Spleen (tissue), 11 donors: ENCODE measurements at regions not wholly inside any gene's neighbourhood (a gene's known extent, or its start where the extent isn't known, plus 50 kb on each side); places are given as distances from the start of the nearest gene placed in this dataset.

Source experiments
- DNase-seq: peaks from one replicate; pipeline ENCODE4 v3.0.0-alpha.2; 2020
- H3K27ac ChIP-seq, 8 donors: fragments of 200-600 bp; sonication (generic) in 7 of 8; 1 replicate in 4 of 8; 2 replicates in 4 of 8; pipeline versions ENCODE4 v1.5.0 to v1.8.0; 2016 to 2021; ENCODE audit warnings: inconsistent platforms in 4 of 8, mild to moderate bottlenecking in 4 of 8, moderate library complexity in 1 of 8
- H3K27me3 ChIP-seq, 7 donors: fragments of 200-600 bp; sonication (generic) in 6 of 7; replicated peaks in 1 of 7; 1 replicate in 4 of 7; 2 replicates in 3 of 7; pipeline versions ENCODE4 v1.5.0 to v1.8.0; 2016 to 2021; ENCODE audit warnings: inconsistent platforms in 3 of 7, mild to moderate bottlenecking in 1 of 7
- H3K36me3 ChIP-seq, 6 donors: fragments of 200-600 bp; sonication (generic) in 5 of 6; 1 replicate in 4 of 6; 2 replicates in 2 of 6; pipeline versions ENCODE4 v1.5.0 to v1.8.0; 2016 to 2021; ENCODE audit warnings: inconsistent platforms in 2 of 6
- H3K4me1 ChIP-seq, 6 donors: fragments of 200-600 bp; sonication (generic) in 5 of 6; 1 replicate in 3 of 6; 2 replicates in 3 of 6; pipeline versions ENCODE4 v1.5.0 to v1.8.0; 2016 to 2021; ENCODE audit warnings: inconsistent platforms in 3 of 6
- H3K4me3 ChIP-seq, 8 donors: fragments of 200-600 bp; sonication (generic) in 7 of 8; 1 replicate in 4 of 8; 2 replicates in 4 of 8; pipeline versions ENCODE4 v1.5.0 to v1.8.0; 2016 to 2021; ENCODE audit warnings: inconsistent platforms in 4 of 8, mild to moderate bottlenecking in 4 of 8, moderate library complexity in 2 of 8
- H3K9me3 ChIP-seq, 8 donors: fragments of 200-600 bp; sonication (generic) in 7 of 8; 1 replicate in 4 of 8; 2 replicates in 4 of 8; pipeline versions ENCODE4 v1.5.0 to v1.8.0; 2016 to 2021; ENCODE audit warnings: inconsistent platforms in 4 of 8
- POLR2A ChIP-seq, 3 donors: fragments of 450-650 bp; IDR thresholded peaks; one replicate each; pipeline ENCODE4 v1.5.1; 2017; ENCODE audit warnings: antibody characterized with exemption in 3 of 3, mild to moderate bottlenecking in 1 of 3
- POLR2AphosphoS5 ChIP-seq, 3 donors: sonication (generic); formaldehyde crosslinking; IDR thresholded peaks; one replicate each; pipeline ENCODE4 v1.5.1; 2017; ENCODE audit warnings: antibody characterized with exemption in 3 of 3
- WGBS, 5 donors: extraction: QIAGEN DNeasy Blood & Tissue Kit in 3 of 5; methylation state at CpG; one replicate each; pipeline versions ENCODE4 v1.1.5 to v1.1.7; 2013 to 2018; 5-methylcytosine and 5-hydroxymethylcytosine counted together
- intact Hi-C: fragments of 100-400 bp; cut with DNase I; formaldehyde crosslinking; loops from one replicate; pipeline ENCODE4 v1.15.0; 2023; ENCODE audit warnings: low total_unique reads
- TF ChIP-seq, protein P1 (sequence below), 11 experiments: fragments of 200-600 bp in 7 of 11; fragments of 450-650 bp in 4 of 11; sonication (generic) in 4 of 11; IDR thresholded peaks in 8 of 11; conservative IDR thresholded peaks in 3 of 11; 1 replicate in 7 of 11; 2 replicates in 4 of 11; pipeline versions ENCODE4 v1.4.0 to v1.8.0; 2016 to 2021; ENCODE audit warnings: antibody characterized with exemption in 11 of 11, inconsistent platforms in 4 of 11, mild to moderate bottlenecking in 1 of 11
- donor health status: healthy with polysubstance abuse.
- donor health status: DM: no; HTN: no; CAD: no; lungs with moderate emphysema.
- donor health status: DM: no; HTN: no; CAD: no.
- donor health status: Bipolar disorder and iron deficiency.
- donor health status: healthy.
- donor health status: DM: no; HTN: no; CAD: no.
- donor health status: DM: yes; HTN: yes; CAD: no.

DNA sequence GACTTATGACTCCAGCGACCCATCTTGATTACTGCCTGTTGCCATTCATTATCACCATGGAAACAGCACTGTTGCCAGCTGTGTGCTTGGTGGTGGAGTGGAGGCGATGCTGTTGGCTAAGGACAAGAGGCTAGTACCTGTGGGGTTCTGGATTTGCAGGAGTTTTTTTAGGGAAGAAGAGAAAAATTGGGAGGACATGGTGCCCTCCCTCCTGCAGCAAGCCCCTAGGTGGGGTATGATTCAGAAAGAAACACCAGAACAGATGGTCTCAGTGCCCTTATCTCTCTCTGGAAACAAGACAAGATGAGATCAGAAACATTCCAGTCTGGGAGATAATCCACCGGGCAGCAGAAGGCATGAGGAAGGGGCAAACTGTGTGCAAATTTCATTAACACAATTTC, 87.8 kb upstream of the TLR4 start:
- intact Hi-C loops = no loop called here
- Histone ChIP-seq H3K4me1 (no peaks in the 10 kb centered on the region), H3K9me3 (no peaks in the 10 kb centered on the region), H3K27ac (no peak overlapping the region), H3K27me3 (no peaks in the 10 kb centered on the region), H3K36me3 (no peaks in the 10 kb centered on the region), H3K4me3 (no peak overlapping the region)
- no peak for DNase-seq
- WGBS, 5 donors = 52 to 70% (median 53%) methylated on average over 3 of the region's 3 CpGs
- TF ChIP-seq POLR2AphosphoS5 (IDR thresholded peaks at IDR 0.05) (no peak), POLR2A (IDR thresholded peaks at IDR 0.05) (no peak)
- TF ChIP-seq, protein P1, sequence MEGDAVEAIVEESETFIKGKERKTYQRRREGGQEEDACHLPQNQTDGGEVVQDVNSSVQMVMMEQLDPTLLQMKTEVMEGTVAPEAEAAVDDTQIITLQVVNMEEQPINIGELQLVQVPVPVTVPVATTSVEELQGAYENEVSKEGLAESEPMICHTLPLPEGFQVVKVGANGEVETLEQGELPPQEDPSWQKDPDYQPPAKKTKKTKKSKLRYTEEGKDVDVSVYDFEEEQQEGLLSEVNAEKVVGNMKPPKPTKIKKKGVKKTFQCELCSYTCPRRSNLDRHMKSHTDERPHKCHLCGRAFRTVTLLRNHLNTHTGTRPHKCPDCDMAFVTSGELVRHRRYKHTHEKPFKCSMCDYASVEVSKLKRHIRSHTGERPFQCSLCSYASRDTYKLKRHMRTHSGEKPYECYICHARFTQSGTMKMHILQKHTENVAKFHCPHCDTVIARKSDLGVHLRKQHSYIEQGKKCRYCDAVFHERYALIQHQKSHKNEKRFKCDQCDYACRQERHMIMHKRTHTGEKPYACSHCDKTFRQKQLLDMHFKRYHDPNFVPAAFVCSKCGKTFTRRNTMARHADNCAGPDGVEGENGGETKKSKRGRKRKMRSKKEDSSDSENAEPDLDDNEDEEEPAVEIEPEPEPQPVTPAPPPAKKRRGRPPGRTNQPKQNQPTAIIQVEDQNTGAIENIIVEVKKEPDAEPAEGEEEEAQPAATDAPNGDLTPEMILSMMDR (IDR thresholded peaks at IDR 0.05 in 8 of 11, conservative IDR thresholded peaks at IDR 0.05 in 3 of 11) = no peak

DNA sequence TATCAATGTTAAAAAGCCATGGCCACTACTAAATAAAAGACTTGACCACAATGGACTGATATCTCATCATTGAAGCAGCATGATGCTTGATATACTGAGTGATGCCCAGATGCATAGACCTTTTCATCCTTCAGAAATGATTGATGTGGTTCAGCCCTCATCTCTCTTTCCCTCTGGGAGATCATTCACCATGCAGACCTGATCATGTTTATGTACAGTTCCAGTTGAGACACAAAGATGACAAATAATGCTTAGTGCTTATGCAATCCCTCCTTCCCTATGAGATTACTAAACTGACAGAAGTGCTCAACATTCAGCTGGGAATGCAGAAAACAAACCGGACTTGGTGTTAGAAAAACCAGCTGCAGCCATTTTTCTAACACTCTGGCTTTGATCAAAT, 91.9 kb upstream of the TLR4 start:
- 53 to 84% (median 64%) methylated on average over 1 of the region's 1 CpG for WGBS, 5 donors
- Histone ChIP-seq H3K4me3 (no peak overlapping the region), H3K4me1 (no peaks in the 10 kb centered on the region), H3K27me3 (no peaks in the 10 kb centered on the region), H3K36me3 (no peaks in the 10 kb centered on the region), H3K9me3 (no peaks in the 10 kb centered on the region), H3K27ac (no peak overlapping the region)
- intact Hi-C loops = no loop called here
- no peak for TF ChIP-seq POLR2AphosphoS5 (IDR thresholded peaks at IDR 0.05)
- TF ChIP-seq, protein P1 (IDR thresholded peaks at IDR 0.05 in 8 of 11, conservative IDR thresholded peaks at IDR 0.05 in 3 of 11) = no peak
- TF ChIP-seq POLR2A (IDR thresholded peaks at IDR 0.05) = no peak
- DNase-seq = no peak

DNA sequence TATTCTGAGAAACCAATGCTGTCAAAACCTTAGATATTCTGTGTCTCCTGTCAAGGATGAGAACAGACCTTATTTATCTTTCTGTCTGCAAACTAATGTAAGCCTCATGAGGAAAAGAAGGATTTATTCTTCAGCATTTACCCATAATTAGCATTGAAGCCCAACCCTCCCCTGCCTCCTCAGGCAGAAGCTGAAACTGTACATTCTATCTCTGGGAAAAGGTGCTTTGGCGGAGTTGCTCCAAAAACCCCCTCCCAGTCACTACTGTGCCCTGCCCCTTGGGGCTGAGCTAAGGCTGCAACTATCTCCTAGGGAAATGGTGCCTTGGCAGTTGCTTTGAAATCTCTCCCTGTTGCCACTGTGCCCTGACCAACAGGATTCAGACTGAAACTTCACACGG, 106.2 kb upstream of the TLR4 start:
- no peak overlapping the region for H3K27ac ChIP-seq
- intact Hi-C loops = no loop called here
- peaks cover 0 to 2% (median 0%) of the 10 kb centered on the region in 7 donors for H3K27me3 ChIP-seq
- H3K9me3 ChIP-seq = peaks cover 0 to 39% (median 18%) of the 10 kb centered on the region in 8 donors
- H3K36me3 ChIP-seq = no peaks in the 10 kb centered on the region
- no peak overlapping the region for H3K4me3 ChIP-seq
- TF ChIP-seq POLR2AphosphoS5 (IDR thresholded peaks at IDR 0.05) (no peak), POLR2A (IDR thresholded peaks at IDR 0.05) (no peak)
- TF ChIP-seq, protein P1 (IDR thresholded peaks at IDR 0.05 in 8 of 11, conservative IDR thresholded peaks at IDR 0.05 in 3 of 11) = no peak
- no peaks in the 10 kb centered on the region for H3K4me1 ChIP-seq
- WGBS, 5 donors = 82 to 87% (median 85%) methylated on average over 2 of the region's 2 CpGs
- DNase-seq = no peak

DNA sequence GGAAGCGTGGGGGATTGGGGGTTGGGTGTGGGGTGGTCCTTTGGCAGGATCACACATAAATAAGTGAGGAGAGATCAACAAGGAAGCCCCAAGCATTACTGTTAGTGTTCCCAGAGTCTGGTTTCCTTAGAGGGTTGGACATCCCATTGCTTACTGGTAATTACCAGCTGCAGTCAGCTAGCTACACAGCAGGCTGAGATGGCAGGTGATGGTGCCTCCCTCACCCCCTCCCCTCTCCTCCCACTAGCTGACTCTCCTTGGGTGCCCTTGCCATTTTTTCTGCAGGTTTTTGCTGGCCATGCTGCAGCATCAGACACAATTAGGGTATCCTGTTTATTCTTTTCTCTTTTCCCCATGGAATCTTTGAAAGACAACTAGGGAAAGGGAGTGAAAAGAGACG, 107.5 kb upstream of the TLR4 start:
- H3K4me3 ChIP-seq = no peak overlapping the region
- 25 to 51% (median 43%) methylated on average over 2 of the region's 2 CpGs for WGBS, 5 donors

More for the DNA sequence above, 107.5 kb upstream of the TLR4 start:
- intact Hi-C loops = no loop called here
- Histone ChIP-seq H3K36me3 (no peaks in the 10 kb centered on the region), H3K27me3 (peaks cover 0 to 2% (median 0%) of the 10 kb centered on the region in 7 donors), H3K9me3 (peaks cover 0 to 31% (median 18%) of the 10 kb centered on the region in 8 donors), H3K27ac (no peak overlapping the region), H3K4me1 (no peaks in the 10 kb centered on the region)
- TF ChIP-seq, protein P1 (IDR thresholded peaks at IDR 0.05 in 8 of 11, conservative IDR thresholded peaks at IDR 0.05 in 3 of 11) = no peak
- TF ChIP-seq POLR2A (IDR thresholded peaks at IDR 0.05) = no peak
- TF ChIP-seq POLR2AphosphoS5 (IDR thresholded peaks at IDR 0.05) = no peak
- no peak for DNase-seq
